Osteocyte (in vitro differentiated cells): ENCODE measurements at regions not wholly inside any gene's neighbourhood (a gene's known extent, or its start where the extent isn't known, plus 50 kb on each side); places are given as distances from the start of the nearest gene placed in this dataset.
A peak's percentile ranks its signal among the peaks of the same experiment; 100 is the strongest.

ENCODE experiments used
- DNase-seq: peaks from one replicate; pipeline ENCODE4 v3.0.0; 2021; ENCODE audit warnings: mixed read lengths; ENCODE audit not compliant: unreplicated experiment; ENCODE audit errors: extremely low spot score
- H3K27ac Mint-ChIP-seq: one replicate; pipeline ENCODE4 v1.8.0; 2021; ENCODE audit warnings: mild to moderate bottlenecking, mixed read lengths; ENCODE audit not compliant: unreplicated experiment
- H3K27me3 Mint-ChIP-seq: one replicate; pipeline ENCODE4 v1.8.0; 2021; ENCODE audit warnings: mixed read lengths; ENCODE audit not compliant: unreplicated experiment
- H3K36me3 Mint-ChIP-seq: one replicate; pipeline ENCODE4 v1.8.0; 2021; ENCODE audit warnings: mixed read lengths; ENCODE audit not compliant: unreplicated experiment
- H3K4me1 Mint-ChIP-seq: one replicate; pipeline ENCODE4 v1.8.0; 2021; ENCODE audit warnings: mixed read lengths; ENCODE audit not compliant: unreplicated experiment
- H3K4me3 Mint-ChIP-seq: one replicate; pipeline ENCODE4 v1.8.0; 2021; ENCODE audit warnings: mild to moderate bottlenecking, moderate library complexity, mixed read lengths; ENCODE audit not compliant: unreplicated experiment
- H3K9me3 Mint-ChIP-seq: one replicate; pipeline ENCODE4 v1.8.0; 2021; ENCODE audit warnings: mixed read lengths; ENCODE audit not compliant: unreplicated experiment
- TF ChIP-seq, protein P1 (sequence below): fragments of 200-600 bp; sonication (generic); IDR thresholded peaks from 2 replicates; pipeline ENCODE4 v1.5.0; 2021; ENCODE audit warnings: antibody characterized with exemption, mild to moderate bottlenecking, moderate library complexity

DNA sequence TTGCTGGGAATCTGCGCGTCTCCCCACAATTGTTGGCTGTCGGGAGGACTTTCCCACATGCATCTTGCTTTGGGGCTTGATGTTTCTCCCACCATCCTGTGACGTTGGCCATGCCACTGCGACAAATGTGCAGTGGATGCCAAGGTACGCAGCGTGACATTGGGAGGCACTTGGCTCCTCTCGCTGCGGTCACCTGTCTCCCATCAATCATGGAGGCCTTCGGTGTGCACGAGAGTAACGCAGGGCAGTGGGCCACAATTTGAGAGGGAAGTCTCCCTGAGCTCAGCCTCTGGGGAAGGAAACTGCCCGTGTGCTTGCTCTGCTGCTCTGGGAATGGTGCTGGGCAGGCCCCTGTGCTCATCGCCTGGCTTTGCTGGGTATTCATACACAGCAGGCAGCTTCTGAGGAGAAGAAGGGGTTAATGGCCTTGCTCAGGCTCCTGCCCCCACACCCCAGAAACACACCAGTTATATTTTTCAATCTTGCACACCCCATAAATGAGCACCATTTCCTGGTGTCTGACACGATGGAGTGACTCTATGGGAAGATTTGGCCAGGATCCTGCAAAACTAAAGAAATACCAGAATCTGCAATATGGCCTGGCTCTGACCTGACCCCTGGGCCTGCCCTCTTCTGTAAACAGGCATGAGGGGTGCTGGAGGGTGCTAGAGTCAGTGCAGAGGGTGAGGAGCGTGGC is 153.5 kb downstream of the ADAMTS15 start:
- Mint-ChIP-seq H3K36me3 (no peaks in the 10 kb centered on the region), H3K27me3 (no peaks in the 10 kb centered on the region), H3K4me3 (no peak overlapping the region), H3K9me3 (no peaks in the 10 kb centered on the region), H3K4me1 (peaks cover 55% of the 10 kb centered on the region), H3K27ac (peak overlapping the region; percentile 66)
- DNase-seq: peak; percentile 48
- TF ChIP-seq, protein P1, sequence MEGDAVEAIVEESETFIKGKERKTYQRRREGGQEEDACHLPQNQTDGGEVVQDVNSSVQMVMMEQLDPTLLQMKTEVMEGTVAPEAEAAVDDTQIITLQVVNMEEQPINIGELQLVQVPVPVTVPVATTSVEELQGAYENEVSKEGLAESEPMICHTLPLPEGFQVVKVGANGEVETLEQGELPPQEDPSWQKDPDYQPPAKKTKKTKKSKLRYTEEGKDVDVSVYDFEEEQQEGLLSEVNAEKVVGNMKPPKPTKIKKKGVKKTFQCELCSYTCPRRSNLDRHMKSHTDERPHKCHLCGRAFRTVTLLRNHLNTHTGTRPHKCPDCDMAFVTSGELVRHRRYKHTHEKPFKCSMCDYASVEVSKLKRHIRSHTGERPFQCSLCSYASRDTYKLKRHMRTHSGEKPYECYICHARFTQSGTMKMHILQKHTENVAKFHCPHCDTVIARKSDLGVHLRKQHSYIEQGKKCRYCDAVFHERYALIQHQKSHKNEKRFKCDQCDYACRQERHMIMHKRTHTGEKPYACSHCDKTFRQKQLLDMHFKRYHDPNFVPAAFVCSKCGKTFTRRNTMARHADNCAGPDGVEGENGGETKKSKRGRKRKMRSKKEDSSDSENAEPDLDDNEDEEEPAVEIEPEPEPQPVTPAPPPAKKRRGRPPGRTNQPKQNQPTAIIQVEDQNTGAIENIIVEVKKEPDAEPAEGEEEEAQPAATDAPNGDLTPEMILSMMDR: no peak

- Mint-ChIP-seq H3K9me3 (no peaks in the 10 kb centered on the region), H3K4me1 (peaks cover 64% of the 10 kb centered on the region), H3K4me3 (no peak overlapping the region), H3K27me3 (no peaks in the 10 kb centered on the region), H3K27ac (no peak overlapping the region), H3K36me3 (no peaks in the 10 kb centered on the region)
- DNase-seq: peak; percentile 77
- TF ChIP-seq, protein P1: no peak
These were observed 154.3 kb downstream of the ADAMTS15 start for GRCh38 chr11:130602641-130603334.

DNA sequence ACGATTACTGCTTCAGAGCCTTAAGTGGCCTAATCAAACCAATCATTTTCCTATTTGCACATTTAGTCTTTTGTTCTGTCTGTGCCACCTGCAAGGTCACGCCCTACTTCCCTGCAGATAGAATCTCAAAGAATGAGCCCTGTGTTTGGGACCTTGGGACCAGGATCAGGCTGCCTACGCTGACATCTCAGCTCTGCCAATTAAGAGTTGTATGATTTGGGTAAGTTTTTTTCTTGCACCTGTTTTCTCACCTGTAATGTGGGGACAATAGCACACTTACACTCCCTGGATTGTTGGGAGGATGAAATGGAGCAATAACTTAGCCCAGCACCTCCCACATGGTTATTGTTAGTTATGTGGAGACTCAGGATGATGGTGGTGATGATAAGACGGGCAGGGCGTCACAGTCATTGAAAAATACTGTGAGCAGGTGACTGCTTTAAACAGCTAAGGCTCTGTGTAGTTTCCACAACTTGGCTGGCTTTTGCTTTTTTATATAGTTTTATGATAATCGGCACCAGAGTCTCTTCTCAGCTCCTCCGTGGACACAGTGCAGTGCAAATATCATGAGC is 155.0 kb downstream of the ADAMTS15 start:
- no peak overlapping the region for H3K4me3 Mint-ChIP-seq
- H3K9me3 Mint-ChIP-seq: no peaks in the 10 kb centered on the region
- peaks cover 70% of the 10 kb centered on the region for H3K4me1 Mint-ChIP-seq
- no peak overlapping the region for H3K27ac Mint-ChIP-seq
- DNase-seq: no peak
- TF ChIP-seq, protein P1: no peak
- no peaks in the 10 kb centered on the region for H3K27me3 Mint-ChIP-seq
- H3K36me3 Mint-ChIP-seq: no peaks in the 10 kb centered on the region

- H3K36me3 Mint-ChIP-seq: no peaks in the 10 kb centered on the region
- H3K4me1 Mint-ChIP-seq: peaks cover 79% of the 10 kb centered on the region
- TF ChIP-seq, protein P1: no peak
- H3K9me3 Mint-ChIP-seq: no peaks in the 10 kb centered on the region
- no peak overlapping the region for H3K27ac Mint-ChIP-seq
- DNase-seq: no peak
- H3K4me3 Mint-ChIP-seq: no peak overlapping the region
- H3K27me3 Mint-ChIP-seq: no peaks in the 10 kb centered on the region
These were observed 156.2 kb downstream of the ADAMTS15 start for GRCh38 chr11:130604606-130605005.

DNA sequence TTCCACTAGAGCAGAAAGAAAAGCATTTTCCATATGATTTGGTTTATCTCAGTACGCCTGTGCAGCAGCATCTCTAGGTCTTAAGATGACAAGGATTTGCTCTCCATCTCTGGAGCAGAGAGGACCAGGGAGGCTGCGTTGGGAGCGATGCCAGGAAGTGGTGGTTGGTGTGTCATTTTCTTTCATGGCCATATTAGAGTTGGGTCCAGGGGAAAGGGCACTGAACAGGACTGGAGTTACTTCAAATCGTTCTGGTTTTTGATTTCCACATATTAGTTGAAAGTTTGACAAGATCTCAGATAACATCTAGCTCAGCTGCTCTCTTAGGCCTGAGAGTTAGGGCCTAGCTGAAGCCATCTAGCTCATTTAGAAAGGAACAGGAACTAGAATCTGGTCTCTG is 157.7 kb downstream of the ADAMTS15 start:
- TF ChIP-seq, protein P1: no peak
- H3K36me3 Mint-ChIP-seq: no peaks in the 10 kb centered on the region
- peaks cover 73% of the 10 kb centered on the region for H3K4me1 Mint-ChIP-seq
- H3K27me3 Mint-ChIP-seq: no peaks in the 10 kb centered on the region
- peak overlapping the region; percentile 96 for H3K27ac Mint-ChIP-seq
- no peak overlapping the region for H3K4me3 Mint-ChIP-seq
- no peak for DNase-seq
- no peaks in the 10 kb centered on the region for H3K9me3 Mint-ChIP-seq
